ENCODE measurements at regions not wholly inside any gene's neighbourhood (a gene's known extent, or its start where the extent isn't known, plus 50 kb on each side); places are given as distances from the start of the nearest gene placed in this dataset.

DNA sequence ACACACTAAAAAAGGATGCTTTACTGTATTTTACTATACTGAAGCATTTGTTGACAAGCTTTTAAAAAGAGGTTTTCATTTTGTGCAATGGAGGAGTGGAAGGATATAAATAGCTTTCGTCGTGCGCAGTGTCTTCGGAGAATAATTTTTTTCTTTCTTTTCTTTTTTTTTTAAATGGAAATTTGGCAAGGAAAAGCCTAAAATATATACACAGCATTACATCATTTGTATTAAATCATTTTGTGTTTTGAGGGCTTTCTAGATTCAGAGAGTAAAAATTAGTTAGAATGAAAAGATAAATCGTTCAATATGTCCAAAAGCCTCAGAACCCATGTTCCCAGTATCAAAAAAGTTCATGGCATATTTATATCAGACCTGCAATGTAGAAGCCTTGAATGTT, 150.2 kb upstream of the FERD3L start:
- Mint-ChIP-seq H3K4me1 (peaks cover 8% of the 10 kb centered on the region), H3K4me3 (no peak overlapping the region), H3K27me3 (ENCODE audit: insufficient read depth, low read depth, poor library complexity) (peaks cover 2% of the 10 kb centered on the region), H3K27ac (no peak overlapping the region), H3K36me3 (ENCODE audit: low read depth) (no peaks in the 10 kb centered on the region), H3K9me3 (no peaks in the 10 kb centered on the region; the same call in 2 of the 3 replicates)
- Histone ChIP-seq H3K27me3 (ENCODE audit: insufficient read depth) (no peaks in the 10 kb centered on the region), H3K27ac (ENCODE audit: low read depth) (no peak overlapping the region), H3K4me1 (ENCODE audit: insufficient read depth) (peaks cover 8% of the 10 kb centered on the region; the same call in 1 of the 2 replicates), H3F3A (replicated peaks; ENCODE audit: low read depth) (no peaks in the 10 kb centered on the region), H3K4me3 (no peak overlapping the region), H3K36me3 (ENCODE audit: insufficient read depth) (no peaks in the 10 kb centered on the region), H3K79me2 (replicated peaks; ENCODE audit: insufficient read depth) (no peaks in the 10 kb centered on the region), H3K4me2 (no peak overlapping the region), H4K20me1 (replicated peaks; ENCODE audit: insufficient read depth) (no peaks in the 10 kb centered on the region), H2AFZ (no peak overlapping the region), H3K9me2 (ENCODE audit: insufficient read depth) (no peaks in the 10 kb centered on the region)
- no peak for ATAC-seq
- TF ChIP-seq CREB1 (CRISPR knock-in tag; IDR thresholded peaks at IDR 0.05; ENCODE audit: low read depth) (no peak), POLR2AphosphoS5 (IDR thresholded peaks at IDR 0.05; ENCODE audit: low read depth) (no peak), ZNF331 (CRISPR knock-in tag; IDR thresholded peaks at IDR 0.05; ENCODE audit: low read depth) (no peak)
- no peak for DNase-seq (ENCODE audit: low spot score)

DNA sequence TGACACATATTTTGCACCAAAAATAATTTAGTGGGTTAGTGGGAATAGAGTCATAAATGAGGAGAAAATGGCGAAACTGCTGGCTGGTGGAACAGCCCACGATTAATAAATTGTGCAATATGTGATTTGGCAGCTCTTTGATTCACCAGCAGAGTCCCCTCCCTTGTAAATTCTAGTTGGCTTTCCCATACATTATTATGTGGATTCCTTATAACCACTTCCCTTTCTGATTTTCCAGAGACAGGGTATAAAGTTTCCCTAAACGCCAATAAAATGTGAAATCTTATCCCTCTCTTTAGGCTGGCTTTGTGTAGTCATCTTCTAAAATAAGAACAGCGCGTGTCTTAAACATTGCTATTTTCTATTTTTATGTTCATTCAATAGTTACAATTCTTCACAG, 149.4 kb upstream of the FERD3L start:
- H3K4me2 ChIP-seq = no peak overlapping the region
- H3K27ac ChIP-seq (ENCODE audit: low read depth) = no peak overlapping the region
- DNase-seq (ENCODE audit: low spot score) (no peak), ATAC-seq (no peak)
- H3K36me3 ChIP-seq (ENCODE audit: insufficient read depth) = no peaks in the 10 kb centered on the region
- H3K4me3 ChIP-seq = no peak overlapping the region
- no peaks in the 10 kb centered on the region for H3K27me3 ChIP-seq (ENCODE audit: insufficient read depth)
- no peaks in the 10 kb centered on the region for H3K9me2 ChIP-seq (ENCODE audit: insufficient read depth)
- no peaks in the 10 kb centered on the region for H3F3A ChIP-seq (replicated peaks; ENCODE audit: low read depth)
- H2AFZ ChIP-seq = no peak overlapping the region
- no peaks in the 10 kb centered on the region for H4K20me1 ChIP-seq (replicated peaks; ENCODE audit: insufficient read depth)
- peaks cover 2% of the 10 kb centered on the region for H3K27me3 Mint-ChIP-seq (ENCODE audit: insufficient read depth, low read depth, poor library complexity)
- peaks cover 8% of the 10 kb centered on the region for H3K4me1 Mint-ChIP-seq
- TF ChIP-seq ZNF331 (CRISPR knock-in tag; IDR thresholded peaks at IDR 0.05; ENCODE audit: low read depth) = no peak
- no peak for TF ChIP-seq ZNF114 (CRISPR knock-in tag; IDR thresholded peaks at IDR 0.05)
- H3K4me1 ChIP-seq (ENCODE audit: insufficient read depth) = peaks cover 8% of the 10 kb centered on the region; the same call in 1 of the 2 replicates
- no peaks in the 10 kb centered on the region for H3K79me2 ChIP-seq (replicated peaks; ENCODE audit: insufficient read depth)
- H3K27ac Mint-ChIP-seq = no peak overlapping the region
- H3K36me3 Mint-ChIP-seq (ENCODE audit: low read depth) = no peaks in the 10 kb centered on the region
- no peak overlapping the region for H3K4me3 Mint-ChIP-seq
- no peaks in the 10 kb centered on the region; the same call in 2 of the 3 replicates for H3K9me3 Mint-ChIP-seq

DNA sequence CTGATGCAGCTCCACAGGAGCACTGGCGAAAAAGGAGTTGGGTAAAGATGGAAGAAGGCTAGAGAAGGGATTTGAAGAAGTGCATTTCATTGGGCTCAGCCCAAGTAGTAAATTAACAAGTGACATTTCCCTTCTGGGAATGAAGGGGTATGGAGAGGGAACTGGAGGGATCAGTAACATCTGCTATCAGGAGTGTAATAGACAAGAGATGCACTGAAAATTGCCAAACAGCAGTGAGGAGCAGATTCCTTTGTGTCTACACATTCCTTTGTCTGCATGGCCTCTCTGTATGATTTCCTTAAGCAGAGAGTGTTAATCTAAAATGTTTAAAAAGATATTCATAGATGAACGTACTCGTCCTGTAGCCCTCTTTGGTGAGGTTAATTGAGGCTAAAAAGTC, 148.2 kb upstream of the FERD3L start:
- Histone ChIP-seq H4K20me1 (replicated peaks; ENCODE audit: insufficient read depth) (no peaks in the 10 kb centered on the region), H3K27ac (ENCODE audit: low read depth) (no peak overlapping the region), H3K4me2 (no peak overlapping the region), H3K4me1 (ENCODE audit: insufficient read depth) (peaks cover 2% of the 10 kb centered on the region; the same call in 1 of the 2 replicates), H3K27me3 (ENCODE audit: insufficient read depth) (no peaks in the 10 kb centered on the region), H3F3A (replicated peaks; ENCODE audit: low read depth) (no peaks in the 10 kb centered on the region), H3K36me3 (ENCODE audit: insufficient read depth) (no peaks in the 10 kb centered on the region), H2AFZ (no peak overlapping the region), H3K79me2 (replicated peaks; ENCODE audit: insufficient read depth) (no peaks in the 10 kb centered on the region), H3K9me2 (ENCODE audit: insufficient read depth) (no peaks in the 10 kb centered on the region), H3K4me3 (no peak overlapping the region)
- H3K9me3 Mint-ChIP-seq = no peaks in the 10 kb centered on the region; the same call in 2 of the 3 replicates
- peaks cover 2% of the 10 kb centered on the region for H3K27me3 Mint-ChIP-seq (ENCODE audit: insufficient read depth, low read depth, poor library complexity)
- DNase-seq (ENCODE audit: low spot score) = no peak
- H3K27ac Mint-ChIP-seq = no peak overlapping the region
- peaks cover 6% of the 10 kb centered on the region for H3K4me1 Mint-ChIP-seq
- no peak for ATAC-seq
- no peaks in the 10 kb centered on the region for H3K36me3 Mint-ChIP-seq (ENCODE audit: low read depth)
- H3K4me3 Mint-ChIP-seq = no peak overlapping the region
- TF ChIP-seq, protein P1, sequence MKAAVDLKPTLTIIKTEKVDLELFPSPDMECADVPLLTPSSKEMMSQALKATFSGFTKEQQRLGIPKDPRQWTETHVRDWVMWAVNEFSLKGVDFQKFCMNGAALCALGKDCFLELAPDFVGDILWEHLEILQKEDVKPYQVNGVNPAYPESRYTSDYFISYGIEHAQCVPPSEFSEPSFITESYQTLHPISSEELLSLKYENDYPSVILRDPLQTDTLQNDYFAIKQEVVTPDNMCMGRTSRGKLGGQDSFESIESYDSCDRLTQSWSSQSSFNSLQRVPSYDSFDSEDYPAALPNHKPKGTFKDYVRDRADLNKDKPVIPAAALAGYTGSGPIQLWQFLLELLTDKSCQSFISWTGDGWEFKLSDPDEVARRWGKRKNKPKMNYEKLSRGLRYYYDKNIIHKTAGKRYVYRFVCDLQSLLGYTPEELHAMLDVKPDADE (IDR thresholded peaks at IDR 0.05) = no peak
- TF ChIP-seq, protein P2, sequence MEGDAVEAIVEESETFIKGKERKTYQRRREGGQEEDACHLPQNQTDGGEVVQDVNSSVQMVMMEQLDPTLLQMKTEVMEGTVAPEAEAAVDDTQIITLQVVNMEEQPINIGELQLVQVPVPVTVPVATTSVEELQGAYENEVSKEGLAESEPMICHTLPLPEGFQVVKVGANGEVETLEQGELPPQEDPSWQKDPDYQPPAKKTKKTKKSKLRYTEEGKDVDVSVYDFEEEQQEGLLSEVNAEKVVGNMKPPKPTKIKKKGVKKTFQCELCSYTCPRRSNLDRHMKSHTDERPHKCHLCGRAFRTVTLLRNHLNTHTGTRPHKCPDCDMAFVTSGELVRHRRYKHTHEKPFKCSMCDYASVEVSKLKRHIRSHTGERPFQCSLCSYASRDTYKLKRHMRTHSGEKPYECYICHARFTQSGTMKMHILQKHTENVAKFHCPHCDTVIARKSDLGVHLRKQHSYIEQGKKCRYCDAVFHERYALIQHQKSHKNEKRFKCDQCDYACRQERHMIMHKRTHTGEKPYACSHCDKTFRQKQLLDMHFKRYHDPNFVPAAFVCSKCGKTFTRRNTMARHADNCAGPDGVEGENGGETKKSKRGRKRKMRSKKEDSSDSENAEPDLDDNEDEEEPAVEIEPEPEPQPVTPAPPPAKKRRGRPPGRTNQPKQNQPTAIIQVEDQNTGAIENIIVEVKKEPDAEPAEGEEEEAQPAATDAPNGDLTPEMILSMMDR (conservative IDR thresholded peaks at IDR 0.05; ENCODE audit: low read depth in 2 of 2) = no peak
- TF ChIP-seq ZNF114 (CRISPR knock-in tag; IDR thresholded peaks at IDR 0.05) (no peak), NANOG (IDR thresholded peaks at IDR 0.05; ENCODE audit: borderline replicate concordance) (no peak), ZNF331 (CRISPR knock-in tag; IDR thresholded peaks at IDR 0.05; ENCODE audit: low read depth) (no peak)
- TF ChIP-seq, protein P3, sequence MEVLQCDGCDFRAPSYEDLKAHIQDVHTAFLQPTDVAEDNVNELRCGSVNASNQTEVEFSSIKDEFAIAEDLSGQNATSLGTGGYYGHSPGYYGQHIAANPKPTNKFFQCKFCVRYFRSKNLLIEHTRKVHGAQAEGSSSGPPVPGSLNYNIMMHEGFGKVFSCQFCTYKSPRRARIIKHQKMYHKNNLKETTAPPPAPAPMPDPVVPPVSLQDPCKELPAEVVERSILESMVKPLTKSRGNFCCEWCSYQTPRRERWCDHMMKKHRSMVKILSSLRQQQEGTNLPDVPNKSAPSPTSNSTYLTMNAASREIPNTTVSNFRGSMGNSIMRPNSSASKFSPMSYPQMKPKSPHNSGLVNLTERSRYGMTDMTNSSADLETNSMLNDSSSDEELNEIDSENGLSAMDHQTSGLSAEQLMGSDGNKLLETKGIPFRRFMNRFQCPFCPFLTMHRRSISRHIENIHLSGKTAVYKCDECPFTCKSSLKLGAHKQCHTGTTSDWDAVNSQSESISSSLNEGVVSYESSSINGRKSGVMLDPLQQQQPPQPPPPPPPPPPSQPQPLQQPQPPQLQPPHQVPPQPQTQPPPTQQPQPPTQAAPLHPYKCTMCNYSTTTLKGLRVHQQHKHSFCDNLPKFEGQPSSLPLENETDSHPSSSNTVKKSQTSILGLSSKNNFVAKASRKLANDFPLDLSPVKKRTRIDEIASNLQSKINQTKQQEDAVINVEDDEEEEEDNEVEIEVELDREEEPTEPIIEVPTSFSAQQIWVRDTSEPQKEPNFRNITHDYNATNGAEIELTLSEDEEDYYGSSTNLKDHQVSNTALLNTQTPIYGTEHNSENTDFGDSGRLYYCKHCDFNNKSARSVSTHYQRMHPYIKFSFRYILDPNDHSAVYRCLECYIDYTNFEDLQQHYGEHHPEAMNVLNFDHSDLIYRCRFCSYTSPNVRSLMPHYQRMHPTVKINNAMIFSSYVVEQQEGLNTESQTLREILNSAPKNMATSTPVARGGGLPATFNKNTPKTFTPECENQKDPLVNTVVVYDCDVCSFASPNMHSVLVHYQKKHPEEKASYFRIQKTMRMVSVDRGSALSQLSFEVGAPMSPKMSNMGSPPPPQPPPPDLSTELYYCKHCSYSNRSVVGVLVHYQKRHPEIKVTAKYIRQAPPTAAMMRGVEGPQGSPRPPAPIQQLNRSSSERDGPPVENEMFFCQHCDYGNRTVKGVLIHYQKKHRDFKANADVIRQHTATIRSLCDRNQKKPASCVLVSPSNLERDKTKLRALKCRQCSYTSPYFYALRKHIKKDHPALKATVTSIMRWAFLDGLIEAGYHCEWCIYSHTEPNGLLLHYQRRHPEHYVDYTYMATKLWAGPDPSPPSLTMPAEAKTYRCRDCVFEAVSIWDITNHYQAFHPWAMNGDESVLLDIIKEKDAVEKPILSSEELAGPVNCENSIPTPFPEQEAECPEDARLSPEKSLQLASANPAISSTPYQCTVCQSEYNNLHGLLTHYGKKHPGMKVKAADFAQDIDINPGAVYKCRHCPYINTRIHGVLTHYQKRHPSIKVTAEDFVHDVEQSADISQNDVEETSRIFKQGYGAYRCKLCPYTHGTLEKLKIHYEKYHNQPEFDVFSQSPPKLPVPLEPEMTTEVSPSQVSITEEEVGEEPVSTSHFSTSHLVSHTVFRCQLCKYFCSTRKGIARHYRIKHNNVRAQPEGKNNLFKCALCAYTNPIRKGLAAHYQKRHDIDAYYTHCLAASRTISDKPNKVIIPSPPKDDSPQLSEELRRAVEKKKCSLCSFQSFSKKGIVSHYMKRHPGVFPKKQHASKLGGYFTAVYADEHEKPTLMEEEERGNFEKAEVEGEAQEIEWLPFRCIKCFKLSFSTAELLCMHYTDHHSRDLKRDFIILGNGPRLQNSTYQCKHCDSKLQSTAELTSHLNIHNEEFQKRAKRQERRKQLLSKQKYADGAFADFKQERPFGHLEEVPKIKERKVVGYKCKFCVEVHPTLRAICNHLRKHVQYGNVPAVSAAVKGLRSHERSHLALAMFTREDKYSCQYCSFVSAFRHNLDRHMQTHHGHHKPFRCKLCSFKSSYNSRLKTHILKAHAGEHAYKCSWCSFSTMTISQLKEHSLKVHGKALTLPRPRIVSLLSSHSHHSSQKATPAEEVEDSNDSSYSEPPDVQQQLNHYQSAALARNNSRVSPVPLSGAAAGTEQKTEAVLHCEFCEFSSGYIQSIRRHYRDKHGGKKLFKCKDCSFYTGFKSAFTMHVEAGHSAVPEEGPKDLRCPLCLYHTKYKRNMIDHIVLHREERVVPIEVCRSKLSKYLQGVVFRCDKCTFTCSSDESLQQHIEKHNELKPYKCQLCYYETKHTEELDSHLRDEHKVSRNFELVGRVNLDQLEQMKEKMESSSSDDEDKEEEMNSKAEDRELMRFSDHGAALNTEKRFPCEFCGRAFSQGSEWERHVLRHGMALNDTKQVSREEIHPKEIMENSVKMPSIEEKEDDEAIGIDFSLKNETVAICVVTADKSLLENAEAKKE (CRISPR knock-in tag; IDR thresholded peaks at IDR 0.05) = no peak
